Colonic mucosa (tissue), 4 donors: ENCODE measurements at regions not wholly inside any gene's neighbourhood (a gene's known extent, or its start where the extent isn't known, plus 50 kb on each side); places are given as distances from the start of the nearest gene placed in this dataset.

Source experiments
- DNase-seq: peaks from one replicate; pipeline ENCODE4 v3.0.0-alpha.2; 2020
- H3K27ac ChIP-seq: fragments of 200-600 bp; one replicate; pipeline ENCODE4 v1.8.0; 2021
- H3K27me3 ChIP-seq: fragments of 200-600 bp; one replicate; pipeline ENCODE4 v1.8.0; 2021
- H3K36me3 ChIP-seq: fragments of 200-600 bp; one replicate; pipeline ENCODE4 v1.8.0; 2021
- H3K4me1 ChIP-seq: fragments of 200-600 bp; one replicate; pipeline ENCODE4 v1.8.0; 2021; ENCODE audit warnings: mild to moderate bottlenecking
- H3K4me3 ChIP-seq: fragments of 200-600 bp; one replicate; pipeline ENCODE4 v1.8.0; 2021
- H3K9ac ChIP-seq, 2 donors: one replicate each; pipeline ENCODE4 v1.7.0; 2013; ENCODE audit warnings: control low read depth in 2 of 2, low read depth in 2 of 2, low read length in 2 of 2
- H3K9me3 ChIP-seq: fragments of 200-600 bp; one replicate; pipeline ENCODE4 v1.8.0; 2021
- intact Hi-C: fragments of 100-400 bp; cut with DNase I; formaldehyde crosslinking; loops from one replicate; pipeline ENCODE4 v1.14.1; 2022
- TF ChIP-seq, protein P1 (sequence below): fragments of 200-600 bp; IDR thresholded peaks from one replicate; pipeline ENCODE4 v1.8.0; 2022; ENCODE audit warnings: antibody characterized with exemption, mild to moderate bottlenecking
- donor health status: healthy.
- donor health status: DM: no; HTN: no; CAD: no.
- donor health status: DM: no; HTN: no; CAD: no.

DNA sequence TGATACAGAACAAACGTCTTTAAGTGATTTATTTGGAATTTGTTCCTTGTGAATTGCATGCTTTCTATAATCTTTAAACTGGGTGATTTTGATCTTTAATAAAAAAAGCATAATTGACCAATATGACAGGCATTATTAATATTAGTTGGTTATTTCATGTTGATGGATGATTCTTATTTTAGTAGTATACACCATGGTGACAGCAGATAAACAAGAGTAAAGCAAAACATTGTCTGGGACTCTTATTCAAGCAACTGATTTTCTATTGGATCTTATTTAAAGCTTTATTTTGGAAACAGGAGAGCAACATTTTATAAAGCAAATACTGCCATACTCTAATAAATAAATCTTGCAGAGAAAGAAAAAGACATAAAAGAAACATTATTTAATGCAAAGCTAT, 591.4 kb upstream of the GNPDA2 start:
- intact Hi-C loops = no loop called here
- Histone ChIP-seq H3K9ac (no peak overlapping the region), H3K9me3 (no peaks in the 10 kb centered on the region)

DNA sequence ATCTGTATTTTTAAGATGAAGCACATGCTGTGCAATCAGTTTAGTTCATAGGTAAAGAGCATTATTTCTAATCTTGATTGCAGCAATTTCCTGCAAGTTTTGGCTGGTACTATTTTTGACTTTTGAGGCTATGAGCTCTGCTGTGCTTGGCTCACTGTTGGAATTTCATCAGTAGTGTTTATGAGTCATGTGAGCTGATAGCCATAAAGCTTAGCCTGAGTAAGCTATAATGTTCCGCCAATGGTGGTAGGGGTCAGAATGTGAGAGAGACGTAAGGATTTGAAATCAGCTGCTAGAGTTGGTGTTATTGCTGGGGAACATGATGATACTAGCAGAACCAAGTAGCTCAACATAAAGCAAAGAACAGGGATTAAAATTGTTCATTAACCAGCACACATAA, 590.9 kb upstream of the GNPDA2 start:
- intact Hi-C loops = no loop called here
- Histone ChIP-seq H3K9ac (no peak overlapping the region), H3K36me3 (no peaks in the 10 kb centered on the region)

More for the DNA sequence above, 591.4 kb upstream of the GNPDA2 start:
- DNase-seq = no peak
- Histone ChIP-seq H3K4me1 (no peaks in the 10 kb centered on the region), H3K36me3 (no peaks in the 10 kb centered on the region), H3K27ac (no peak overlapping the region), H3K4me3 (no peak overlapping the region), H3K27me3 (no peaks in the 10 kb centered on the region)
- TF ChIP-seq, protein P1, sequence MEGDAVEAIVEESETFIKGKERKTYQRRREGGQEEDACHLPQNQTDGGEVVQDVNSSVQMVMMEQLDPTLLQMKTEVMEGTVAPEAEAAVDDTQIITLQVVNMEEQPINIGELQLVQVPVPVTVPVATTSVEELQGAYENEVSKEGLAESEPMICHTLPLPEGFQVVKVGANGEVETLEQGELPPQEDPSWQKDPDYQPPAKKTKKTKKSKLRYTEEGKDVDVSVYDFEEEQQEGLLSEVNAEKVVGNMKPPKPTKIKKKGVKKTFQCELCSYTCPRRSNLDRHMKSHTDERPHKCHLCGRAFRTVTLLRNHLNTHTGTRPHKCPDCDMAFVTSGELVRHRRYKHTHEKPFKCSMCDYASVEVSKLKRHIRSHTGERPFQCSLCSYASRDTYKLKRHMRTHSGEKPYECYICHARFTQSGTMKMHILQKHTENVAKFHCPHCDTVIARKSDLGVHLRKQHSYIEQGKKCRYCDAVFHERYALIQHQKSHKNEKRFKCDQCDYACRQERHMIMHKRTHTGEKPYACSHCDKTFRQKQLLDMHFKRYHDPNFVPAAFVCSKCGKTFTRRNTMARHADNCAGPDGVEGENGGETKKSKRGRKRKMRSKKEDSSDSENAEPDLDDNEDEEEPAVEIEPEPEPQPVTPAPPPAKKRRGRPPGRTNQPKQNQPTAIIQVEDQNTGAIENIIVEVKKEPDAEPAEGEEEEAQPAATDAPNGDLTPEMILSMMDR = no peak

DNA sequence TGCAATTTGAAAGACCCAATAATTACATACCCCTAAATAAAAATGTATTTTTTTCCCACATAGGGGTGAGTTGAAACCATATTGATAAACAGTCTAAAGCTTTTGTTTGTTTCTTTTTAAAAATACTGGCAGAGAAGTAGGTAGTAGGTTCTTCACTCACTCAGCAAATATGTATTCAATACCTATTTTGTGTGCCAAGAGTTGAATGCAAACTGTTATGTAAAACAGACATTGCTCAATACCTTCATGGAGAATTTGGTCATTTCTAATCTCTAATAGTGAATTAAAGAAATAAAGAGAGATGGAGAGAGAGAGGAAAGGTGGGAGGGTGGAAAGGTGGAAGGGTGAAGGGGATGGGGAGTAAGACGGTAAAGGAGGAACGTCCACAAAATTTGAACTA, 589.9 kb upstream of the GNPDA2 start:
- Histone ChIP-seq H3K9me3 (no peaks in the 10 kb centered on the region), H3K36me3 (no peaks in the 10 kb centered on the region), H3K4me1 (no peaks in the 10 kb centered on the region), H3K9ac (no peak overlapping the region), H3K27ac (no peak overlapping the region), H3K27me3 (no peaks in the 10 kb centered on the region), H3K4me3 (no peak overlapping the region)
- intact Hi-C loops = no loop called here
- TF ChIP-seq, protein P1 = no peak
- DNase-seq = no peak

More for the DNA sequence above, 590.9 kb upstream of the GNPDA2 start:
- H3K4me1 ChIP-seq = no peaks in the 10 kb centered on the region
- no peaks in the 10 kb centered on the region for H3K27me3 ChIP-seq
- no peaks in the 10 kb centered on the region for H3K9me3 ChIP-seq
- no peak overlapping the region for H3K27ac ChIP-seq
- DNase-seq = no peak
- H3K4me3 ChIP-seq = no peak overlapping the region
- TF ChIP-seq, protein P1 = no peak

DNA sequence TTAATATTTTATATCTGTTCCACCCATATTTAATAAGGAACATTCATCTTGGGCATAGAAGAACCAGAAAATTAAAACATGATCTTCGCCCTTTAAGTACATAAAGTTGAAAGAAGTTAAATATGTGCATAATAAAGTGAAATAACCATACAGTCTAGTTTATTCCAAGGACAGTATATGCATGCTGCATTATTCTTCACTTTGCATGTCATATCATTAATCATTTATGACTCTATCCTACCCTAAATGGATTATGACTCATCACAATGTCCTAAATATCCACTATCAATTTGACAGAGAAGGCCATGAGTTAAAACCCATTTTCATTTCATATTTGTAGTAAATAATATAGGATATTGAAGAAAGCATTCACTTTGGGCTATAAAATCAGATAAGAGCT, 576.5 kb upstream of the GNPDA2 start:
- Histone ChIP-seq H3K36me3 (no peaks in the 10 kb centered on the region), H3K9me3 (no peaks in the 10 kb centered on the region), H3K27ac (no peak overlapping the region), H3K4me1 (no peaks in the 10 kb centered on the region), H3K9ac (no peak overlapping the region), H3K4me3 (no peak overlapping the region), H3K27me3 (no peaks in the 10 kb centered on the region)
- intact Hi-C loops = no loop called here
- no peak for DNase-seq
- TF ChIP-seq, protein P1 = no peak

DNA sequence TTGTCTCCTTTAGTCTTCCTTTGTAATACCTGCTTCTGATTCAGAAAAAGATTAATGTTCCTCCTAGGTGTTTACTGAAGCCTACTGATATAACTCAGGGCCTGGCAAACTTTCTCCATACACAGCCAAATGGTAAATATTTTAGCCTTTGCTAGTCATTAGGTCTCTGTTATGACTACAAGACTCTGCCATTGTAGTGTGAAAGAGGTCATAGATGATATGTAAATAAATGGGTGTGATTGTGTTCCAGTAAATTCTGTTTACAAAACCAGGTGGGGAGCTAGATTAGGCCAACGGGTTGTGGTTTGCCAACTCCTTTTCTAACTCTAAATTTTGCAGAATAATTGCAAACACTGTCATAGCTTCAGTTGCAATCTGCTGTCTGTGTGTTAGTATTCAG, 568.1 kb upstream of the GNPDA2 start:
- Histone ChIP-seq H3K27me3 (no peaks in the 10 kb centered on the region), H3K36me3 (no peaks in the 10 kb centered on the region), H3K4me1 (no peaks in the 10 kb centered on the region), H3K27ac (no peak overlapping the region), H3K4me3 (no peak overlapping the region), H3K9me3 (no peaks in the 10 kb centered on the region), H3K9ac (no peak overlapping the region)
- DNase-seq = no peak
- TF ChIP-seq, protein P1 = no peak
- intact Hi-C loops = no loop called here

DNA sequence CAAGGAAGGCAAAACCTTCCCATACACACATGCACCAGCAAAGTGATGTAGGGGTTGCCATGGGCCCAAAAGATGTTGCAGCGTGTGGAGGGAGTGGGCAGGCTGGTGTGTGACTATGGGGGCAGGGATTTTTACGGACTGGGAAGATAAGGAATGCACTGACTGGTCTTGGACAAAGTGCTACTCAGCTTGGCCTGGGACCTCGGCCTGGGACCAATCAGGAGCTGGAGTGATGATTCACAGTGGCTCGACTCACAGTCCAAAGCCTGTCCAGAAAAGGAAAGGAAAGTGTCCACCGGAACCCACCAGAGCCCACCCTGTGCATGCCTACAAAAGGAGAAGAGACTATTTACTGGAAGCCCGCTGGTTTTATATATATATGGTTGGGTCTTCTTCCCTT, 567.0 kb upstream of the GNPDA2 start:
- Histone ChIP-seq H3K27me3 (no peaks in the 10 kb centered on the region), H3K27ac (no peak overlapping the region), H3K36me3 (no peaks in the 10 kb centered on the region), H3K4me3 (no peak overlapping the region), H3K9ac (no peak overlapping the region), H3K4me1 (no peaks in the 10 kb centered on the region), H3K9me3 (no peaks in the 10 kb centered on the region)
- intact Hi-C loops = no loop called here
- TF ChIP-seq, protein P1 = no peak
- DNase-seq = no peak
